K562 (cell line): ENCODE measurements at regions not wholly inside any gene's neighbourhood (a gene's known extent, or its start where the extent isn't known, plus 50 kb on each side); places are given as distances from the start of the nearest gene placed in this dataset.

Source experiments
- EP300 ChIP-seq: IDR thresholded peaks from 2 replicates; pipeline ENCODE4 v1.6.1; 2012; ENCODE audit warnings: low read length, improper control_type of control experiment
- FIP1L1 ChIP-seq: fragments of 200-400 bp; formaldehyde crosslinking; IDR thresholded peaks from 2 replicates; pipeline ENCODE4 v1.6.1; 2018; ENCODE audit warnings: mild to moderate bottlenecking, low read depth, low read length; ENCODE audit not compliant: poor library complexity, severe bottlenecking
- GTF2F1 ChIP-seq: IDR thresholded peaks from 2 replicates; pipeline ENCODE4 v1.6.1; 2011; ENCODE audit warnings: low read depth, low read length, improper control_type of control experiment
- HNRNPL ChIP-seq: fragments of 200-400 bp; formaldehyde crosslinking; IDR thresholded peaks from 2 replicates; pipeline ENCODE4 v1.6.1; 2017; ENCODE audit warnings: low read depth, mild to moderate bottlenecking, low read length
- NEUROD1 ChIP-seq: fragments of 150-350 bp; IDR thresholded peaks from 2 replicates; pipeline ENCODE4 v1.6.1; 2014; ENCODE audit warnings: borderline replicate concordance, low read length, low read depth; ENCODE audit not compliant: partially characterized antibody
- POLR2AphosphoS5 ChIP-seq: IDR thresholded peaks from 2 replicates; pipeline ENCODE4 v1.6.1; 2011; ENCODE audit warnings: mild to moderate bottlenecking, low read depth, low read length, moderate library complexity; ENCODE audit not compliant: control insufficient read depth, insufficient read depth
- RBM34 ChIP-seq: fragments of 200-400 bp; formaldehyde crosslinking; IDR thresholded peaks from 2 replicates; pipeline ENCODE4 v1.6.1; 2018; ENCODE audit warnings: low read length, borderline replicate concordance; ENCODE audit not compliant: insufficient read depth
- ZNF507 ChIP-seq: conservative IDR thresholded peaks from 2 replicates; pipeline ENCODE4 v1.6.1; 2017; ENCODE audit warnings: missing genetic modification characterization, missing compliant biosample characterization
- ZNF586 ChIP-seq: fragments of 450-650 bp; formaldehyde crosslinking; conservative IDR thresholded peaks from 2 replicates; pipeline ENCODE4 v1.4.0; 2020; ENCODE audit warnings: mild to moderate bottlenecking, moderate library complexity
- TF ChIP-seq, protein P1 (sequence below): fragments of 450-650 bp; formaldehyde crosslinking; IDR thresholded peaks from 2 replicates; pipeline ENCODE4 v1.4.0; 2022; ENCODE audit warnings: missing genetic modification characterization
- TF ChIP-seq, protein P2 (sequence below), 3 experiments: IDR thresholded peaks in 2 of 3; conservative IDR thresholded peaks in 1 of 3; 2 replicates each; pipeline ENCODE4 v1.5.1; 2011 to 2012; ENCODE audit warnings: low read length in 3 of 3, mild to moderate bottlenecking in 3 of 3, control low read depth in 2 of 3, improper control_type of control experiment in 1 of 3, inconsistent platforms in 1 of 3, low read depth in 1 of 3, mixed read lengths in 1 of 3, moderate library complexity in 1 of 3; ENCODE audit not compliant: insufficient read depth in 2 of 3
- TF ChIP-seq, protein P3 (sequence below), 3 experiments: fragments of 200-800 bp in 1 of 3; sonication (Bioruptor generic) in 1 of 3; sonication (generic) in 1 of 3; formaldehyde crosslinking in 1 of 3; IDR thresholded peaks; 2 replicates each; pipeline versions ENCODE4 v1.6.1 to v1.8.0; 2016 to 2022; ENCODE audit warnings: mild to moderate bottlenecking in 2 of 3, missing compliant biosample characterization in 2 of 3, missing genetic modification characterization in 2 of 3, missing genetic modification reagents in 1 of 3
- TF ChIP-seq, protein P4 (sequence below): fragments of 200-800 bp; sonication (Bioruptor generic); IDR thresholded peaks from 2 replicates; pipeline ENCODE4 v1.6.1; 2016; ENCODE audit warnings: missing genetic modification characterization, missing compliant biosample characterization
- TF ChIP-seq, protein P5 (sequence below): sonication (generic); formaldehyde crosslinking; IDR thresholded peaks from 2 replicates; pipeline ENCODE4 v1.8.1; 2022; ENCODE audit warnings: missing genetic modification reagents

DNA sequence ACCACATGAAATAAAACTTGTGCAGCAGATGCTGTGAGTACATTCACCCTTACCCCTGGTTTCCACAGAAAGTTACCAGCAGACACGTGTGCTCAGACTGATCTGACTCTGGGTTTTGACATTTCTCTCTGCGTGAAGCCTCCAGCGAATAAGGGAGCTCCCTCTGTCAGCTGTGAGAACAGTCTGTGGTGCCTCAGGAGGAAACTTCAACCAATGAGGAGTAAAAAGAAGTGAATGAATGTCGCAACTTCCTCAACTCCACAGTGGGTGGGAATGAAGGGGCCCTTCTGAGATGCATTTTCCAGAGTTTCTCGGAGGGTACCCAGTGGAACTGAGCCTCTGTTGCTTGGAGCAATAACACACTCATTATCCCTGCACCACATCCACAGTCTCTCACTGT is 743.4 kb downstream of the TNS3 start:
- TF ChIP-seq EP300 (no peak), FIP1L1 (no peak), NEUROD1 (no peak), GTF2F1 (no peak), HNRNPL (no peak), POLR2AphosphoS5 (no peak), ZNF507 (tag) (no peak), RBM34 (no peak), ZNF586 (CRISPR knock-in tag) (no peak)
- TF ChIP-seq, protein P1, sequence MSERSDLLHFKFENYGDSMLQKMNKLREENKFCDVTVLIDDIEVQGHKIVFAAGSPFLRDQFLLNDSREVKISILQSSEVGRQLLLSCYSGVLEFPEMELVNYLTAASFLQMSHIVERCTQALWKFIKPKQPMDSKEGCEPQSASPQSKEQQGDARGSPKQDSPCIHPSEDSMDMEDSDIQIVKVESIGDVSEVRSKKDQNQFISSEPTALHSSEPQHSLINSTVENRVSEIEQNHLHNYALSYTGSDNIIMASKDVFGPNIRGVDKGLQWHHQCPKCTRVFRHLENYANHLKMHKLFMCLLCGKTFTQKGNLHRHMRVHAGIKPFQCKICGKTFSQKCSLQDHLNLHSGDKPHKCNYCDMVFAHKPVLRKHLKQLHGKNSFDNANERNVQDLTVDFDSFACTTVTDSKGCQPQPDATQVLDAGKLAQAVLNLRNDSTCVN (CRISPR knock-in tag), result no peak
- TF ChIP-seq, protein P2, sequence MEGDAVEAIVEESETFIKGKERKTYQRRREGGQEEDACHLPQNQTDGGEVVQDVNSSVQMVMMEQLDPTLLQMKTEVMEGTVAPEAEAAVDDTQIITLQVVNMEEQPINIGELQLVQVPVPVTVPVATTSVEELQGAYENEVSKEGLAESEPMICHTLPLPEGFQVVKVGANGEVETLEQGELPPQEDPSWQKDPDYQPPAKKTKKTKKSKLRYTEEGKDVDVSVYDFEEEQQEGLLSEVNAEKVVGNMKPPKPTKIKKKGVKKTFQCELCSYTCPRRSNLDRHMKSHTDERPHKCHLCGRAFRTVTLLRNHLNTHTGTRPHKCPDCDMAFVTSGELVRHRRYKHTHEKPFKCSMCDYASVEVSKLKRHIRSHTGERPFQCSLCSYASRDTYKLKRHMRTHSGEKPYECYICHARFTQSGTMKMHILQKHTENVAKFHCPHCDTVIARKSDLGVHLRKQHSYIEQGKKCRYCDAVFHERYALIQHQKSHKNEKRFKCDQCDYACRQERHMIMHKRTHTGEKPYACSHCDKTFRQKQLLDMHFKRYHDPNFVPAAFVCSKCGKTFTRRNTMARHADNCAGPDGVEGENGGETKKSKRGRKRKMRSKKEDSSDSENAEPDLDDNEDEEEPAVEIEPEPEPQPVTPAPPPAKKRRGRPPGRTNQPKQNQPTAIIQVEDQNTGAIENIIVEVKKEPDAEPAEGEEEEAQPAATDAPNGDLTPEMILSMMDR (IDR thresholded peaks at IDR 0.05 in 2 of 3, conservative IDR thresholded peaks at IDR 0.05 in 1 of 3; ENCODE audit: insufficient read depth in 2 of 3, low read depth in 1 of 3, low read length in 3 of 3), result no peak
- TF ChIP-seq, protein P3, sequence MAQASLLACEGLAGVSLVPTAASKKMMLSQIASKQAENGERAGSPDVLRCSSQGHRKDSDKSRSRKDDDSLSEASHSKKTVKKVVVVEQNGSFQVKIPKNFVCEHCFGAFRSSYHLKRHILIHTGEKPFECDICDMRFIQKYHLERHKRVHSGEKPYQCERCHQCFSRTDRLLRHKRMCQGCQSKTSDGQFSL (CRISPR knock-in tag; IDR thresholded peaks at IDR 0.05), result no peak
- TF ChIP-seq, protein P3 (tag; IDR thresholded peaks at IDR 0.05), result no peak
- TF ChIP-seq, protein P4, sequence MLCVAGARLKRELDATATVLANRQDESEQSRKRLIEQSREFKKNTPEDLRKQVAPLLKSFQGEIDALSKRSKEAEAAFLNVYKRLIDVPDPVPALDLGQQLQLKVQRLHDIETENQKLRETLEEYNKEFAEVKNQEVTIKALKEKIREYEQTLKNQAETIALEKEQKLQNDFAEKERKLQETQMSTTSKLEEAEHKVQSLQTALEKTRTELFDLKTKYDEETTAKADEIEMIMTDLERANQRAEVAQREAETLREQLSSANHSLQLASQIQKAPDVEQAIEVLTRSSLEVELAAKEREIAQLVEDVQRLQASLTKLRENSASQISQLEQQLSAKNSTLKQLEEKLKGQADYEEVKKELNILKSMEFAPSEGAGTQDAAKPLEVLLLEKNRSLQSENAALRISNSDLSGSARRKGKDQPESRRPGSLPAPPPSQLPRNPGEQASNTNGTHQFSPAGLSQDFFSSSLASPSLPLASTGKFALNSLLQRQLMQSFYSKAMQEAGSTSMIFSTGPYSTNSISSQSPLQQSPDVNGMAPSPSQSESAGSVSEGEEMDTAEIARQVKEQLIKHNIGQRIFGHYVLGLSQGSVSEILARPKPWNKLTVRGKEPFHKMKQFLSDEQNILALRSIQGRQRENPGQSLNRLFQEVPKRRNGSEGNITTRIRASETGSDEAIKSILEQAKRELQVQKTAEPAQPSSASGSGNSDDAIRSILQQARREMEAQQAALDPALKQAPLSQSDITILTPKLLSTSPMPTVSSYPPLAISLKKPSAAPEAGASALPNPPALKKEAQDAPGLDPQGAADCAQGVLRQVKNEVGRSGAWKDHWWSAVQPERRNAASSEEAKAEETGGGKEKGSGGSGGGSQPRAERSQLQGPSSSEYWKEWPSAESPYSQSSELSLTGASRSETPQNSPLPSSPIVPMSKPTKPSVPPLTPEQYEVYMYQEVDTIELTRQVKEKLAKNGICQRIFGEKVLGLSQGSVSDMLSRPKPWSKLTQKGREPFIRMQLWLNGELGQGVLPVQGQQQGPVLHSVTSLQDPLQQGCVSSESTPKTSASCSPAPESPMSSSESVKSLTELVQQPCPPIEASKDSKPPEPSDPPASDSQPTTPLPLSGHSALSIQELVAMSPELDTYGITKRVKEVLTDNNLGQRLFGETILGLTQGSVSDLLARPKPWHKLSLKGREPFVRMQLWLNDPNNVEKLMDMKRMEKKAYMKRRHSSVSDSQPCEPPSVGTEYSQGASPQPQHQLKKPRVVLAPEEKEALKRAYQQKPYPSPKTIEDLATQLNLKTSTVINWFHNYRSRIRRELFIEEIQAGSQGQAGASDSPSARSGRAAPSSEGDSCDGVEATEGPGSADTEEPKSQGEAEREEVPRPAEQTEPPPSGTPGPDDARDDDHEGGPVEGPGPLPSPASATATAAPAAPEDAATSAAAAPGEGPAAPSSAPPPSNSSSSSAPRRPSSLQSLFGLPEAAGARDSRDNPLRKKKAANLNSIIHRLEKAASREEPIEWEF (CRISPR knock-in tag), result no peak
- TF ChIP-seq, protein P5, sequence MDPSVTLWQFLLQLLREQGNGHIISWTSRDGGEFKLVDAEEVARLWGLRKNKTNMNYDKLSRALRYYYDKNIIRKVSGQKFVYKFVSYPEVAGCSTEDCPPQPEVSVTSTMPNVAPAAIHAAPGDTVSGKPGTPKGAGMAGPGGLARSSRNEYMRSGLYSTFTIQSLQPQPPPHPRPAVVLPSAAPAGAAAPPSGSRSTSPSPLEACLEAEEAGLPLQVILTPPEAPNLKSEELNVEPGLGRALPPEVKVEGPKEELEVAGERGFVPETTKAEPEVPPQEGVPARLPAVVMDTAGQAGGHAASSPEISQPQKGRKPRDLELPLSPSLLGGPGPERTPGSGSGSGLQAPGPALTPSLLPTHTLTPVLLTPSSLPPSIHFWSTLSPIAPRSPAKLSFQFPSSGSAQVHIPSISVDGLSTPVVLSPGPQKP, result no peak
